ENCODE measurements at regions not wholly inside any gene's neighbourhood (a gene's known extent, or its start where the extent isn't known, plus 50 kb on each side); places are given as distances from the start of the nearest gene placed in this dataset.

- no peak overlapping the region for H3K9ac ChIP-seq (ENCODE audit: insufficient read depth in 1 of 2, low read length in 2 of 2)
- peaks cover 0 to 8% (median 0%) of the 10 kb centered on the region in 3 donors for H3K27me3 ChIP-seq (ENCODE audit: control insufficient read depth in 3 of 3, insufficient read depth in 3 of 3, low read length in 2 of 3)
- ATAC-seq (ENCODE audit: insufficient read depth, low FRiP score) (no peak), DNase-seq (no peak)
- no peak overlapping the region for H3K4me3 ChIP-seq
- 58 to 66% methylated on average over 2 of the region's 2 CpGs for WGBS, 2 donors
- no peak overlapping the region for H3K27ac ChIP-seq (ENCODE audit: low read depth in 1 of 2, low read length in 1 of 2)
- H3K9me3 ChIP-seq (ENCODE audit: control insufficient read depth in 4 of 4, insufficient read depth in 3 of 4, low read length in 3 of 4), result peaks cover 0 to 5% (median 0%) of the 10 kb centered on the region in 4 donors
- no peaks in the 10 kb centered on the region for H3K36me3 ChIP-seq (ENCODE audit: control insufficient read depth in 4 of 4, insufficient read depth in 4 of 4, low read length in 4 of 4)
- TF ChIP-seq, protein P1, sequence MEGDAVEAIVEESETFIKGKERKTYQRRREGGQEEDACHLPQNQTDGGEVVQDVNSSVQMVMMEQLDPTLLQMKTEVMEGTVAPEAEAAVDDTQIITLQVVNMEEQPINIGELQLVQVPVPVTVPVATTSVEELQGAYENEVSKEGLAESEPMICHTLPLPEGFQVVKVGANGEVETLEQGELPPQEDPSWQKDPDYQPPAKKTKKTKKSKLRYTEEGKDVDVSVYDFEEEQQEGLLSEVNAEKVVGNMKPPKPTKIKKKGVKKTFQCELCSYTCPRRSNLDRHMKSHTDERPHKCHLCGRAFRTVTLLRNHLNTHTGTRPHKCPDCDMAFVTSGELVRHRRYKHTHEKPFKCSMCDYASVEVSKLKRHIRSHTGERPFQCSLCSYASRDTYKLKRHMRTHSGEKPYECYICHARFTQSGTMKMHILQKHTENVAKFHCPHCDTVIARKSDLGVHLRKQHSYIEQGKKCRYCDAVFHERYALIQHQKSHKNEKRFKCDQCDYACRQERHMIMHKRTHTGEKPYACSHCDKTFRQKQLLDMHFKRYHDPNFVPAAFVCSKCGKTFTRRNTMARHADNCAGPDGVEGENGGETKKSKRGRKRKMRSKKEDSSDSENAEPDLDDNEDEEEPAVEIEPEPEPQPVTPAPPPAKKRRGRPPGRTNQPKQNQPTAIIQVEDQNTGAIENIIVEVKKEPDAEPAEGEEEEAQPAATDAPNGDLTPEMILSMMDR (IDR thresholded peaks at IDR 0.05; ENCODE audit: control extremely low read depth, extremely low read depth), result no peak
- H3K4me1 ChIP-seq (ENCODE audit: control insufficient read depth in 5 of 5, insufficient read depth in 5 of 5, low read length in 5 of 5), result no peaks in the 10 kb centered on the region
Observed at GRCh38 chr16:54385141-54385540, 98.6 kb upstream of the IRX3 start.

DNA sequence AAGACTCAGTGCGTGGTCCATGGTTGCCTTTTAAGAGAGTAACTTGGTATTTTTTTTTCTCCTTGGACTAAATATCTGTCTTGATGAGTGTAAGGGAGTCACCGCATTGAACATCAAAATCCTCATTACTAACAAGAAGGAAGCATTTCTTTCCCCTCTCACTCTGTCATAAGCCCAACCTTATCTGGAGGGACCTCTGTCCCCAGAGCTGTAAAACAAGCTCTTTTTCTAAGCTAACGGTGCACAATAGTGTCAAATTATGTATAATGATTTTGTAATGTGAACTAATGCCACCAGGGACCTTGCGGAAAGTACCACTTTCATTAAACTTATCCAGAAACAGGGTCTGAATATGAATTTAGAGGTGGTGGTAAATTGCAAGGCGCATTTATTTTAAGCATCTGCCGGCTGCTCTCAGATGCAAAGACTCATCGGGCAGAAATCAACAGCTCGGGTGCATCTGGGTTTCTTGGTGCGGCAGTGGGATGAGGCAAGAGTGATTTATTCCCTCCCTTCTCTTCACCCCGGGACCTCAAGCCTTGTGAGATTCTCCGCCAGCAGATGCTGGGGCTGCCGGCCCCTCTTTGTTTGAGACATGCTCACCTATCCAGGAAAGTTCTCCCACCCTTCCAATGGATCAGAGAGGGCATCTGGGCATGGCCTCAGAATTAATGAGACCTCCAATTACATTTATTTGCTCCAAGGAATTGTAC lies 95.2 kb upstream of the IRX3 start:
- no peaks in the 10 kb centered on the region for H3K36me3 ChIP-seq (ENCODE audit: control insufficient read depth in 4 of 4, insufficient read depth in 4 of 4, low read length in 4 of 4)
- DNase-seq, result no peak
- no peak for ATAC-seq (ENCODE audit: insufficient read depth, low FRiP score)
- no peak overlapping the region for H3K9ac ChIP-seq (ENCODE audit: insufficient read depth in 1 of 2, low read length in 2 of 2)
- H3K4me3 ChIP-seq, result no peak overlapping the region
- H3K27ac ChIP-seq (ENCODE audit: low read depth in 1 of 2, low read length in 1 of 2), result no peak overlapping the region
- no peaks in the 10 kb centered on the region for H3K4me1 ChIP-seq (ENCODE audit: control insufficient read depth in 5 of 5, insufficient read depth in 5 of 5, low read length in 5 of 5)
- 77 to 84% methylated on average over 12 of the region's 12 CpGs for WGBS, 2 donors
- H3K9me3 ChIP-seq (ENCODE audit: control insufficient read depth in 4 of 4, insufficient read depth in 3 of 4, low read length in 3 of 4), result peaks cover 0 to 10% (median 0%) of the 10 kb centered on the region in 4 donors
- TF ChIP-seq, protein P1 (IDR thresholded peaks at IDR 0.05; ENCODE audit: control extremely low read depth, extremely low read depth), result no peak
- H3K27me3 ChIP-seq (ENCODE audit: control insufficient read depth in 3 of 3, insufficient read depth in 3 of 3, low read length in 2 of 3), result peaks cover 0 to 10% (median 0%) of the 10 kb centered on the region in 3 donors

DNA sequence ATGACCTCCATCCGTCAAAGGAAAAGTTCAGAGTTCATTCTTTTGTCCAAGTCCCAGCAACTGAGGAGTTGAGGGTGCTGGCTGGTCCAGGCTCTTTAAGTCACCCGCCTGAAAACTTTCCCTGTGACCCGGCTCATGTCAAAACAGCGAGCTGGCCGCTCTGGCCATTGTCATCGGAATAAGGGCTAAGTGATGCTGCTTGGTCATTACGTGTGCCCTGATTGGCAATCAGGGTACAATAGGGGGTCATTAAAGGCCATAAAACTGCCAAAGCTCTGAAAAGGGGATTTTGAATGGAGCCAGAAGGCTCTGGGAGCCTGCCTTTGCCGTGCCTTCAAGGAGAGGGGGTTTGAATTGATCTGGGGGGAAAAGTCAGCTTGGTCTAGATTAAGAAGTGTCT lies 88.5 kb upstream of the IRX3 start:
- Histone ChIP-seq H3K27ac (ENCODE audit: low read depth in 1 of 2, low read length in 1 of 2) (no peak overlapping the region), H3K4me3 (no peak overlapping the region), H3K27me3 (ENCODE audit: control insufficient read depth in 3 of 3, insufficient read depth in 3 of 3, low read length in 2 of 3) (peaks cover 0 to 24% (median 10%) of the 10 kb centered on the region in 3 donors), H3K9ac (ENCODE audit: insufficient read depth in 1 of 2, low read length in 2 of 2) (no peak overlapping the region), H3K4me1 (ENCODE audit: control insufficient read depth in 5 of 5, insufficient read depth in 5 of 5, low read length in 5 of 5) (peaks cover 0 to 10% (median 3%) of the 10 kb centered on the region in 5 donors), H3K36me3 (ENCODE audit: control insufficient read depth in 4 of 4, insufficient read depth in 4 of 4, low read length in 4 of 4) (no peaks in the 10 kb centered on the region), H3K9me3 (ENCODE audit: control insufficient read depth in 4 of 4, insufficient read depth in 3 of 4, low read length in 3 of 4) (peaks cover 0 to 11% (median 0%) of the 10 kb centered on the region in 4 donors)
- WGBS, 2 donors, result 36 to 65% methylated on average over 8 of the region's 8 CpGs
- DNase-seq (no peak), ATAC-seq (ENCODE audit: insufficient read depth, low FRiP score) (no peak)
- TF ChIP-seq, protein P1 (IDR thresholded peaks at IDR 0.05; ENCODE audit: control extremely low read depth, extremely low read depth), result no peak
